Activated B cell treated with CpG ODN at 0.5 μM for 24 hours (primary cell): ENCODE measurements at regions not wholly inside any gene's neighbourhood (a gene's known extent, or its start where the extent isn't known, plus 50 kb on each side); places are given as distances from the start of the nearest gene placed in this dataset.

Experiments
- ATAC-seq: fragments of 200-7000 bp; cut with Tn5 transposase; one replicate; pipeline ENCODE4 v1.10.0; 2021; ENCODE audit warnings: low read depth, mild to moderate bottlenecking, moderate library complexity
- CTCF ChIA-PET: fragments of 350-600 bp; sonication (Branson Sonifier 250); formaldehyde crosslinking; loops from one replicate; lab custom pipeline; 2021; ENCODE audit warnings: antibody characterized with exemption; lab: Charles Lee
- POLR2A ChIA-PET: fragments of 350-600 bp; sonication (Branson Sonifier 250); formaldehyde crosslinking; loops from one replicate; lab custom pipeline; 2021; ENCODE audit warnings: antibody characterized with exemption; lab: Charles Lee
- DNase-seq: peaks from one replicate; pipeline ENCODE4 v3.0.0; 2022
- H3K27ac Mint-ChIP-seq: one replicate; pipeline ENCODE4 v1.8.0; 2020; ENCODE audit warnings: mixed read lengths
- H3K27me3 Mint-ChIP-seq: one replicate; pipeline ENCODE4 v1.8.0; 2021; ENCODE audit warnings: mixed read lengths
- H3K36me3 Mint-ChIP-seq: one replicate; pipeline ENCODE4 v1.8.0; 2021; ENCODE audit warnings: low read depth, mixed read lengths
- H3K4me1 Mint-ChIP-seq: one replicate; pipeline ENCODE4 v1.8.0; 2021; ENCODE audit warnings: mixed read lengths
- H3K4me3 Mint-ChIP-seq: one replicate; pipeline ENCODE4 v1.8.0; 2020; ENCODE audit warnings: mild to moderate bottlenecking, mixed read lengths
- H3K9me3 Mint-ChIP-seq: one replicate; pipeline ENCODE4 v1.8.0; 2020; ENCODE audit warnings: mixed read lengths
- intact Hi-C: fragments of 100-400 bp; cut with micrococcal nuclease; formaldehyde crosslinking; loops from one replicate; pipeline ENCODE4 v1.15.1; 2024
- TF ChIP-seq, protein P1 (sequence below): fragments of 200-600 bp; IDR thresholded peaks from one replicate; pipeline ENCODE4 v1.8.0; 2022; ENCODE audit warnings: antibody characterized with exemption, mild to moderate bottlenecking

GRCh38 chr6:33908025-33908424 is 104.2 kb upstream of the MLN start:
- ChIA-PET CTCF (no interaction called here), POLR2A (no interaction called here)
- DNase-seq (no peak), ATAC-seq (no peak)
- TF ChIP-seq, protein P1, sequence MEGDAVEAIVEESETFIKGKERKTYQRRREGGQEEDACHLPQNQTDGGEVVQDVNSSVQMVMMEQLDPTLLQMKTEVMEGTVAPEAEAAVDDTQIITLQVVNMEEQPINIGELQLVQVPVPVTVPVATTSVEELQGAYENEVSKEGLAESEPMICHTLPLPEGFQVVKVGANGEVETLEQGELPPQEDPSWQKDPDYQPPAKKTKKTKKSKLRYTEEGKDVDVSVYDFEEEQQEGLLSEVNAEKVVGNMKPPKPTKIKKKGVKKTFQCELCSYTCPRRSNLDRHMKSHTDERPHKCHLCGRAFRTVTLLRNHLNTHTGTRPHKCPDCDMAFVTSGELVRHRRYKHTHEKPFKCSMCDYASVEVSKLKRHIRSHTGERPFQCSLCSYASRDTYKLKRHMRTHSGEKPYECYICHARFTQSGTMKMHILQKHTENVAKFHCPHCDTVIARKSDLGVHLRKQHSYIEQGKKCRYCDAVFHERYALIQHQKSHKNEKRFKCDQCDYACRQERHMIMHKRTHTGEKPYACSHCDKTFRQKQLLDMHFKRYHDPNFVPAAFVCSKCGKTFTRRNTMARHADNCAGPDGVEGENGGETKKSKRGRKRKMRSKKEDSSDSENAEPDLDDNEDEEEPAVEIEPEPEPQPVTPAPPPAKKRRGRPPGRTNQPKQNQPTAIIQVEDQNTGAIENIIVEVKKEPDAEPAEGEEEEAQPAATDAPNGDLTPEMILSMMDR = no peak
- no peaks in the 10 kb centered on the region for H3K36me3 Mint-ChIP-seq
- no peaks in the 10 kb centered on the region for H3K9me3 Mint-ChIP-seq
- intact Hi-C loops = no loop called here
- H3K4me1 Mint-ChIP-seq = peaks cover 44% of the 10 kb centered on the region
- no peak overlapping the region for H3K27ac Mint-ChIP-seq
- peaks cover 6% of the 10 kb centered on the region for H3K27me3 Mint-ChIP-seq
- H3K4me3 Mint-ChIP-seq = no peak overlapping the region

DNA sequence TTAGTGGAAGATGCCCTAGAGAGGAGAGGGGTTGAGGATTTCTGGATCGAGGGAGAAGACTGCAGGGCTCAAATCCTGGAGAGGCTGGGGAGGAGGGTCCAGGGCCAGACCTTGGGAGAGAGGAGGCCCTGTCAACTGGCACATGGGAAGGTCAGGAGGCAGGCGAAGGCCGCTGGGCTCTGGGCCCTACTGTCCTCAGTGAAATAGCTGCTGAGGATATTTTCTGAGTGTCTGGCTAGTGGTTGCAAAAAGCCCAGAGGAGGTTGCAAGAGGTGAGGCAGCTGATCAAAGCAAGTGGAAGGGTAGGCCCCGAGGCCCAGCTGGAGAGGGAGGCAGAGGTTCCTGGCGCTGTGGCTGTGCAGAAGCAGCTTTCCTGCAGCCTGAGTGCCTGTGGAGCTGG is 103.4 kb upstream of the MLN start:
- no peak for DNase-seq
- POLR2A ChIA-PET = no interaction called here
- TF ChIP-seq, protein P1 = no peak
- intact Hi-C loops = no loop called here
- peaks cover 45% of the 10 kb centered on the region for H3K4me1 Mint-ChIP-seq
- H3K27ac Mint-ChIP-seq = peak overlapping the region; percentile 16
- peaks cover 6% of the 10 kb centered on the region for H3K27me3 Mint-ChIP-seq
- CTCF ChIA-PET = no interaction called here
- H3K9me3 Mint-ChIP-seq = no peaks in the 10 kb centered on the region
- no peak for ATAC-seq
- H3K36me3 Mint-ChIP-seq = no peaks in the 10 kb centered on the region
- H3K4me3 Mint-ChIP-seq = no peak overlapping the region

GRCh38 chr6:33906439-33906838 is 102.6 kb upstream of the MLN start:
- H3K4me3 Mint-ChIP-seq = no peak overlapping the region
- intact Hi-C loops = no loop called here

GRCh38 chr6:33905071-33905609 is 101.3 kb upstream of the MLN start:
- ChIA-PET CTCF (no interaction called here), POLR2A (no interaction called here)
- Mint-ChIP-seq H3K27ac (peak overlapping the region; percentile 61), H3K4me1 (peaks cover 49% of the 10 kb centered on the region), H3K36me3 (no peaks in the 10 kb centered on the region), H3K27me3 (peaks cover 14% of the 10 kb centered on the region), H3K4me3 (peak overlapping the region; percentile 46), H3K9me3 (no peaks in the 10 kb centered on the region)
- TF ChIP-seq, protein P1 = no peak
- intact Hi-C loops = no loop called here
- peak; percentile 61 for ATAC-seq
- no peak for DNase-seq

More at GRCh38 chr6:33906439-33906838, 102.6 kb upstream of the MLN start:
- DNase-seq = no peak
- peaks cover 9% of the 10 kb centered on the region for H3K27me3 Mint-ChIP-seq
- TF ChIP-seq, protein P1 = no peak
- H3K27ac Mint-ChIP-seq = no peak overlapping the region
- no peaks in the 10 kb centered on the region for H3K36me3 Mint-ChIP-seq
- no peak for ATAC-seq
- CTCF ChIA-PET = no interaction called here
- POLR2A ChIA-PET = no interaction called here
- no peaks in the 10 kb centered on the region for H3K9me3 Mint-ChIP-seq
- peaks cover 47% of the 10 kb centered on the region for H3K4me1 Mint-ChIP-seq

DNA sequence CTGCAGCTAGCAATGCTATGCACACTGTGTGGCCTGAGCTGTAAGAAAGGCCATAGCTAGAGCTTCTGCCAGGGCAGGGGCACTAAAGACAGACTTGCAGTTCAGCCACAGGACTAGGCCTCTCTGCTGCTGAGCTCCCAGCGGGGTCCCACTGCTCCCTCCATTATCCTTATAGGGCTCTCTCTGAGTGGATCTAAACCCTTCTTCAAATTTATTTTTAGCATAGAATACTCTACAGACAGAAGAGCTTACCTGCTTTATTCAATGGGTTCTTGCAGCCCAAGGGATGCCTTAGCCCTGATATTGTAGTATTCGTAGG is 100.9 kb upstream of the MLN start:
- peaks cover 17% of the 10 kb centered on the region for H3K27me3 Mint-ChIP-seq
- peak overlapping the region; percentile 46 for H3K4me3 Mint-ChIP-seq
- ChIA-PET CTCF (no interaction called here), POLR2A (no interaction called here)
- intact Hi-C loops = no loop called here
- TF ChIP-seq, protein P1 = no peak
- peak overlapping the region; percentile 61 for H3K27ac Mint-ChIP-seq
- ATAC-seq (no peak), DNase-seq (no peak)
- no peaks in the 10 kb centered on the region for H3K36me3 Mint-ChIP-seq
- peaks cover 49% of the 10 kb centered on the region for H3K4me1 Mint-ChIP-seq
- no peaks in the 10 kb centered on the region for H3K9me3 Mint-ChIP-seq
